GM20000 (cell line): ENCODE measurements at regions not wholly inside any gene's neighbourhood (a gene's known extent, or its start where the extent isn't known, plus 50 kb on each side); places are given as distances from the start of the nearest gene placed in this dataset.

Experiments used
- DNase-seq: peaks from one replicate; pipeline ENCODE4 v3.0.0; 2012; ENCODE audit warnings: low spot score
- TF ChIP-seq, protein P1 (sequence below): IDR thresholded peaks from 2 replicates; pipeline ENCODE4 v1.5.1; 2012; ENCODE audit warnings: mild to moderate bottlenecking, control low read depth; ENCODE audit errors: extremely low read depth, missing control alignments

DNA sequence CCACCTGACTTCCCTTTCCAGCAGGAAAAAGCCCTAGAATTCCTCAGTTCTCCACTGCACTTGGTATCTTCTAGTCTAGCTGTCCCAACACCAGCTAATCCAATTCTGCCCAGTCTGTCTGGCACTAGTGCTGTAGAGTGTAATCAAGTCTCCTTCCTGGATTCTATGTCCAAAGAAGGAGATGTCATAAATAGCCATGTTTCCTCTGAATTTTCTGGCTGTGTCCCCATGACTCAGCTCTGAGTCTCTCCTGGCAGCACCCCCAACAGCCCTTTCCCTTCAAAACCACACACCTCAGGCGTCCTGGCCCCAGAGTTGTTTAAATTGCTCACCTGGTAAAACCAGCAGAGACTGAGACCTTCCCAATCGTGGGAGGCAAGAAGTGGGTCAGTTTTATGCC is 197.2 kb downstream of the GRXCR1 start:
- TF ChIP-seq, protein P1, sequence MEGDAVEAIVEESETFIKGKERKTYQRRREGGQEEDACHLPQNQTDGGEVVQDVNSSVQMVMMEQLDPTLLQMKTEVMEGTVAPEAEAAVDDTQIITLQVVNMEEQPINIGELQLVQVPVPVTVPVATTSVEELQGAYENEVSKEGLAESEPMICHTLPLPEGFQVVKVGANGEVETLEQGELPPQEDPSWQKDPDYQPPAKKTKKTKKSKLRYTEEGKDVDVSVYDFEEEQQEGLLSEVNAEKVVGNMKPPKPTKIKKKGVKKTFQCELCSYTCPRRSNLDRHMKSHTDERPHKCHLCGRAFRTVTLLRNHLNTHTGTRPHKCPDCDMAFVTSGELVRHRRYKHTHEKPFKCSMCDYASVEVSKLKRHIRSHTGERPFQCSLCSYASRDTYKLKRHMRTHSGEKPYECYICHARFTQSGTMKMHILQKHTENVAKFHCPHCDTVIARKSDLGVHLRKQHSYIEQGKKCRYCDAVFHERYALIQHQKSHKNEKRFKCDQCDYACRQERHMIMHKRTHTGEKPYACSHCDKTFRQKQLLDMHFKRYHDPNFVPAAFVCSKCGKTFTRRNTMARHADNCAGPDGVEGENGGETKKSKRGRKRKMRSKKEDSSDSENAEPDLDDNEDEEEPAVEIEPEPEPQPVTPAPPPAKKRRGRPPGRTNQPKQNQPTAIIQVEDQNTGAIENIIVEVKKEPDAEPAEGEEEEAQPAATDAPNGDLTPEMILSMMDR = no peak
- DNase-seq = no peak

DNA sequence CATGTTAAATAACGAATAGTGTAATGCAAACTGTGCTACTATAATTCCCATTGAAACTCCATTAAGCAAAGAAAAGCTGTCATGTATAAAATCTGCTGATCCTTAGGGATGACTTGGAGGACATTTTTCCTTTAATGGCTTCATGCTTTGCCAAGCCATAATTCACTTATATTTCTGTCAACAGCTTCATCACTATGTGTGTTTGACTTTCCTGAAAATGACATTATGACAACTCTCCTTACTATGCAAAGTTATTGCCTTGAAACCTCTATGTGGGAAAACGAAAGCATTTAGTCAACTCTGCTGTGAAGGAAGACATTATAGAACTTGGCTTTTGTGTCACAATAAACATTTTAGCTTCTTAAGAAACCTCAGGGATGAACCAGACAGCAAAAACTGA is 210.5 kb downstream of the GRXCR1 start:
- DNase-seq = peak; percentile 5
- TF ChIP-seq, protein P1 = no peak

DNA sequence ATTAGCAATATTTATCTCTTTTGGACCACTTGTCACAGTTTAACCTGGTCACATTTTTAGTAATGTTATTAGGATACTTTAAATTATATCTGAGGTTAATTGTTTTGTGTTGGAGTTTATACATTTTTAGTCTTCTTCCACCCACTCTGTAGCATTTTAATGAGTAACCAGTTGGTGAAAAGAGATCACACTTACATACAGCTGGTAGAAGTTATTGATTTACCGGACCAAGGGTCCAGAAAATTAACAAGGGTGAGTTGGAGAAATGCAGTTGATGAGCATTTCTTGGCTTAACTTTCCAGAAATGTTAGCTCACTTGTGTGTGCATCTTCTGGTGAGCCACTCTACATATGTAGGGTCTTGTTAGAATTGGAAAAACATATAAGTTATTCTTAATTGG is 219.6 kb downstream of the GRXCR1 start:
- TF ChIP-seq, protein P1 = no peak
- DNase-seq = no peak

DNA sequence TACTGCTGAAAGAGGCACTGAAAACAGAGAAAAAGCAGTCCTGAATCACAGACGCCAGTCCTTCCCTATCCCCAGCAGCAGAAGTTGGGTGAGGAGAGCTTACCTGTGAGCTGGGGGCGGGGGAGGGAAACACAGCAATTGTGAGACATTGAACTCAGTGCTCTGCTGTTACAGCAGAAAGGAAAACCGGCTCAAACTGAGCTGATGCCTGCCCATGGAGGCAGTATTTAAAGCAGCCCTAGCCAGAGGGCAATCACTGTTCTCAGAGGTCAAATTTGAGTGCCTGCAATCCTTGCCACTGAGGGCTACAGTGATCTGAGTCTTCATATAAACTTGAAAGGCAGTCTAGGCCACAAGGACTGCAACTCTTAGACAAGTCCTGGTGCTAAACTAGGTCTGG is 220.7 kb downstream of the GRXCR1 start:
- TF ChIP-seq, protein P1 = no peak
- DNase-seq = no peak

DNA sequence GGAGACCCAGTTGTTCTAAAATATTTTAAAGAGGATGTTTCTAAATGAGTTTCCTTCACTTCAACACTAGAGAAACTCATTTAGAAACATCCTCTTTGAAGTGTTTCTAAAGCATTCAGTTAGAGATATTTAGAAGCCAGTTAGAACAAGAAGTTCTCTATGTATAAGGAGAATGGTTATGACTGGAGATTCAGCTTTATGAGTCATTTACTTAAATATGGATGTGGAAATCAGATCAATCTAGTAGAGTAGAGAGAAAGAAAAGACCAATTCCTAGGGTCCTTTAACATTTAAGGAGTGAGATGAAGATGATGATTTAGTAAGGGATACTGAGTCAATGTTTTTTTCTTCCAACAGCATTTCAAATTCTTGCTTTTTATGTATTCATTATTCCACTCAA is 234.1 kb downstream of the GRXCR1 start:
- TF ChIP-seq, protein P1 = no peak
- DNase-seq = no peak

DNA sequence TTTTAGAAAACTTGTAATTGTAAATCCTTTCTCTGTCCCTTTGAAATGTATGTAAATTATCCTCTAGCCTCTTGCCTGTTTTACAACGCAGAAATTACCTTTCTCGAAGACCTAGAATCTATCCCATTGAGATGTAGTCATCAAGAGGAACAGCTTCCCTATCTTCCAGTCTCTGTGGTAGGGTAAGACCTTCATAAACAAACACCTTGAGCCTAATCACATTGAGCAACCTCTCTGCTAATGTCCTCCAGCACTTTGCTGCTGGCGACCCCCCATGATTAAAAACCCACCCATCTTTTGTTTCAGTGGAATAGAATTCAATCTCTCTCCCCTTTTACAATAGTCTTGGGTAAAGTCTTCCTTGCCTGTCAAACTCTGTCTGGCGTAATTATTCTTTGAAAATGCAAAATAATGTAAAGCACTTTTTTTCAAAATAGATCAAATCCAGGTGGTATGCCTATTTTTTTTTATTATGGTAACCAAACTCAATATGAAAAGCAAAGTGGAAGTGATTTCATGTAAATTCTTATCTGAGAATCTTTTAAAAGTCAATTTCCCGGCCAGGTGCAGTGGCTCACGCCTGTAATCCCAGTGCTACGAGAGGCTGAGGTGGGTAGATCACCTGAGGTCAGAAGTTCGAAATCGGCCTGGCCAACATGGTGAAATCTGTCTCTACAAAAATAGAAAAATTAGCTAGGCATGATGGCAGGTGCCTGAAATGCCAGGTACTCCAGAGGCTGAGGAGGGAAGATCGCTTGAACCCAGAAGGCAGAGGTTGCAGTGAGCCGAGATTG is 237.9 kb downstream of the GRXCR1 start:
- DNase-seq = no peak

DNA sequence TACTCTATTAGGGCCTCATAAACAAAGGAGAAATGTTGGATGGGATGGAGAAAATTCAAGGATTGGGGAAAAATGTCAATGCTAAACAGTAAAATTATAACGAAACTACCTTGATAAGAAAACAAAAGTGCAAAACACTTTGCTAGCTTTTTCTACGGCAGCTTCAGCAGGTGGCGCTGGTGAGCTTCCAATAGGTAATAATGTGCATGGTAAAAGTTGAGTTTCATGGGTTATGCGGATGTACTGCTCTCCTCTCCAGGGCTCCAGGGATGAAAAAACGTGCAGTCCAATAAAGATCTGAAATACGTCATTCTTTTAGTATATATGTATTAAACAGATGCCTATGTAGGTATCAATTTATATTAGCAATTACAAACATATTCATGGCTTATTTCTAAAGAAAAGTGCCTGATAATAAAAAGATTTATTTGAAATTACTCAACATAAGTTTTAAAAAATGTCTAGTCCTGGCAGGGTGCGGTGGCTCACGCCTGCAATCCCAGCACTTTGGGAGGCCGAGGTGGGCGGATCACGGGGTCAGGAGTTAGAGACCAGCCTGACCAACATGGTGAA is 239.6 kb downstream of the GRXCR1 start:
- TF ChIP-seq, protein P1 = peak; percentile 84
- peak; percentile 51 for DNase-seq

More for the DNA sequence above, 237.9 kb downstream of the GRXCR1 start:
- TF ChIP-seq, protein P1 = no peak
